H1 (cell line): ENCODE measurements at regions not wholly inside any gene's neighbourhood (a gene's known extent, or its start where the extent isn't known, plus 50 kb on each side); places are given as distances from the start of the nearest gene placed in this dataset.

Experiments used
- CTCF ChIA-PET: fragments of 300-600 bp; sonication (Branson Sonifier 250); formaldehyde crosslinking; loops from one replicate; lab custom pipeline; 2021; ENCODE audit not compliant: partially characterized antibody; lab: Charles Lee
- POLR2A ChIA-PET: fragments of 300-600 bp; sonication (Branson Sonifier 250); formaldehyde crosslinking; loops from one replicate; lab custom pipeline; 2021; ENCODE audit warnings: inconsistent platforms; ENCODE audit not compliant: partially characterized antibody; lab: Charles Lee
- DNase-seq, 2 experiments: peaks; one replicate each; pipeline versions ENCODE4 v3.0.0 to v3.0.0-alpha.2; 2010 to 2022; ENCODE audit warnings: low spot score in 2 of 2, low read depth in 1 of 2, mixed read lengths in 1 of 2
- FAIRE-seq: peaks from 2 replicates; lab custom pipeline; 2011; peaks lifted over from hg19 to GRCh38; lab: Jason Lieb, UNC
- H2AFZ ChIP-seq: 2 replicates; pipeline ENCODE4 v1.8.1; 2012; ENCODE audit warnings: low read length, inconsistent platforms
- H2AK5ac ChIP-seq: 2 replicates; pipeline ENCODE4 v1.6.1; 2013; ENCODE audit warnings: low read depth, low read length
- H2BK120ac ChIP-seq: replicated peaks from 2 replicates; pipeline ENCODE3; 2013; ENCODE audit warnings: low read depth, low read length, inconsistent platforms
- H2BK12ac ChIP-seq: 2 replicates; pipeline ENCODE4 v1.6.1; 2013; ENCODE audit warnings: low read depth, low read length
- H2BK15ac ChIP-seq: 2 replicates; pipeline ENCODE4 v1.6.1; 2013; ENCODE audit warnings: low read length
- H2BK20ac ChIP-seq: 2 replicates; pipeline ENCODE4 v1.6.1; 2013; ENCODE audit warnings: low read length
- H2BK5ac ChIP-seq: 2 replicates; pipeline ENCODE4 v1.6.1; 2013; ENCODE audit warnings: low read depth, low read length
- H3K14ac ChIP-seq: 2 replicates; pipeline ENCODE4 v1.6.1; 2013; ENCODE audit warnings: inconsistent platforms; ENCODE audit not compliant: insufficient read length
- H3K18ac ChIP-seq: 2 replicates; pipeline ENCODE4 v1.6.1; 2013; ENCODE audit warnings: low read length; ENCODE audit errors: extremely low read depth
- H3K23ac ChIP-seq: 2 replicates; pipeline ENCODE4 v1.6.1; 2013; ENCODE audit warnings: inconsistent platforms; ENCODE audit not compliant: insufficient read length
- H3K23me2 ChIP-seq: 2 replicates; pipeline ENCODE4 v1.6.1; 2013; ENCODE audit warnings: low read depth, low read length
- H3K27ac ChIP-seq: 2 replicates; pipeline ENCODE4 v1.6.1; 2011; ENCODE audit warnings: low read depth, low read length, inconsistent platforms
- H3K27me3 ChIP-seq, 4 experiments: replicated peaks in 1 of 4; 1 replicate in 1 of 4; 2 replicates in 3 of 4; pipeline versions ENCODE4 v1.6.1 to v1.8.1; 2011 to 2013; ENCODE audit warnings: low read length in 3 of 4, mild to moderate bottlenecking in 3 of 4, inconsistent platforms in 2 of 4, mixed read lengths in 2 of 4, moderate library complexity in 1 of 4; ENCODE audit not compliant: control insufficient read depth in 3 of 4, insufficient read depth in 3 of 4; ENCODE audit errors: extremely low read depth in 1 of 4
- H3K36me3 ChIP-seq, 4 experiments: 2 replicates each; pipeline versions ENCODE4 v1.6.1 to v1.8.1; 2011 to 2013; ENCODE audit warnings: mild to moderate bottlenecking in 4 of 4, low read length in 3 of 4, moderate library complexity in 2 of 4, control low read depth in 1 of 4, inconsistent platforms in 1 of 4; ENCODE audit not compliant: insufficient read depth in 4 of 4, control insufficient read depth in 2 of 4
- H3K4ac ChIP-seq: replicated peaks from 2 replicates; pipeline ENCODE3; 2013; ENCODE audit warnings: low read length, low read depth, mixed read lengths, inconsistent platforms; ENCODE audit not compliant: insufficient read length
- H3K4me1 ChIP-seq, 4 experiments: replicated peaks in 1 of 4; 1 replicate in 1 of 4; 2 replicates in 3 of 4; pipeline versions ENCODE4 v1.6.1 to v1.8.1; 2011 to 2013; ENCODE audit warnings: low read length in 3 of 4, inconsistent platforms in 2 of 4, mixed read lengths in 1 of 4; ENCODE audit not compliant: insufficient read depth in 4 of 4, control insufficient read depth in 3 of 4
- H3K4me2 ChIP-seq, 2 experiments: 2 replicates each; pipeline versions ENCODE4 v1.6.1 to v1.8.1; 2011 to 2013; ENCODE audit warnings: low read depth in 2 of 2, low read length in 2 of 2, control low read depth in 1 of 2, inconsistent platforms in 1 of 2, mild to moderate bottlenecking in 1 of 2; ENCODE audit not compliant: insufficient read depth in 1 of 2
- H3K4me3 ChIP-seq, 4 experiments: fragments of 200-600, 300-600 bp in 1 of 4; sonication (generic), shearing (Covaris generic), sonication (Bioruptor Twin) in 1 of 4; 2 replicates each; pipeline versions ENCODE4 v1.5.1 to v1.8.1; 2011 to 2016; ENCODE audit warnings: low read length in 4 of 4, low read depth in 3 of 4, control low read depth in 2 of 4, inconsistent platforms in 2 of 4, mild to moderate bottlenecking in 2 of 4, mixed read lengths in 1 of 4, moderate library complexity in 1 of 4; ENCODE audit not compliant: insufficient read depth in 2 of 4; ENCODE audit errors: extremely low read depth in 1 of 4
- H3K56ac ChIP-seq: replicated peaks from 2 replicates; pipeline ENCODE3; 2013; ENCODE audit warnings: low read depth, mild to moderate bottlenecking, mixed read lengths, low read length, inconsistent platforms; ENCODE audit not compliant: insufficient read length
- H3K79me1 ChIP-seq: 2 replicates; pipeline ENCODE4 v1.6.1; 2013; ENCODE audit warnings: low read depth, low read length, control low read depth
- H3K79me2 ChIP-seq, 2 experiments: 2 replicates each; pipeline versions ENCODE4 v1.6.1 to v1.8.1; 2012 to 2013; ENCODE audit warnings: low read length in 2 of 2, mild to moderate bottlenecking in 2 of 2, inconsistent platforms in 1 of 2; ENCODE audit not compliant: insufficient read depth in 2 of 2, control insufficient read depth in 1 of 2
- H3K9ac ChIP-seq, 4 experiments: replicated peaks in 1 of 4; 1 replicate in 1 of 4; 2 replicates in 3 of 4; pipeline versions ENCODE4 v1.6.1 to v1.8.1; 2011 to 2013; ENCODE audit warnings: low read depth in 3 of 4, low read length in 3 of 4, control low read depth in 2 of 4, mild to moderate bottlenecking in 2 of 4, moderate library complexity in 2 of 4, inconsistent platforms in 1 of 4; ENCODE audit errors: extremely low read depth in 1 of 4
- H3K9me3 ChIP-seq, 2 experiments: 2 replicates each; pipeline versions ENCODE4 v1.6.1 to v1.8.1; 2012 to 2013; ENCODE audit warnings: mild to moderate bottlenecking in 2 of 2, moderate library complexity in 2 of 2, control low read depth in 1 of 2, inconsistent platforms in 1 of 2, low read depth in 1 of 2, low read length in 1 of 2, mixed read lengths in 1 of 2; ENCODE audit not compliant: insufficient read depth in 2 of 2
- H4K20me1 ChIP-seq, 2 experiments: replicated peaks in 1 of 2; 2 replicates each; pipeline versions ENCODE3 to v1.8.1; 2011 to 2013; ENCODE audit warnings: inconsistent platforms in 2 of 2, low read length in 2 of 2, mild to moderate bottlenecking in 1 of 2; ENCODE audit not compliant: insufficient read depth in 2 of 2, control insufficient read depth in 1 of 2
- H4K5ac ChIP-seq: 2 replicates; pipeline ENCODE4 v1.6.1; 2013; ENCODE audit warnings: low read length, low read depth, mixed read lengths, inconsistent platforms; ENCODE audit not compliant: insufficient read length
- H4K8ac ChIP-seq: 2 replicates; pipeline ENCODE4 v1.8.0; 2013; ENCODE audit warnings: mild to moderate bottlenecking, moderate library complexity, low read length, inconsistent platforms; ENCODE audit not compliant: insufficient read depth; ENCODE audit errors: extremely low read depth
- H4K91ac ChIP-seq: replicated peaks from 2 replicates; pipeline ENCODE3; 2013; ENCODE audit warnings: low read length, mixed read lengths, inconsistent platforms; ENCODE audit not compliant: insufficient read length
- BACH1 ChIP-seq: IDR thresholded peaks from 2 replicates; pipeline ENCODE4 v1.6.1; 2012; ENCODE audit warnings: low read length, improper control_type of control experiment
- CHD1 ChIP-seq: IDR thresholded peaks from 2 replicates; pipeline ENCODE4 v1.6.1; 2012; ENCODE audit warnings: low read depth, low read length, improper control_type of control experiment
- CREB1 ChIP-seq: IDR thresholded peaks from 2 replicates; pipeline ENCODE4 v1.6.1; 2012; ENCODE audit warnings: inconsistent platforms
- E2F6 ChIP-seq: IDR thresholded peaks from 2 replicates; pipeline ENCODE4 v1.6.1; 2012; ENCODE audit warnings: inconsistent platforms
- GTF2F1 ChIP-seq: IDR thresholded peaks from 2 replicates; pipeline ENCODE4 v1.6.1; 2012; ENCODE audit warnings: low read depth, low read length, improper control_type of control experiment, borderline replicate concordance
- HDAC2 ChIP-seq, 2 experiments: fragments of 300-600 bp in 1 of 2; sonication (generic) in 1 of 2; IDR thresholded peaks; 2 replicates each; pipeline ENCODE4 v1.6.1; 2011 to 2012; ENCODE audit warnings: low read depth in 2 of 2, low read length in 2 of 2, mild to moderate bottlenecking in 2 of 2, moderate library complexity in 2 of 2, borderline replicate concordance in 1 of 2, inconsistent platforms in 1 of 2
- KDM1A ChIP-seq: fragments of 200-600, 300-600 bp; sonication (generic); IDR thresholded peaks from 2 replicates; pipeline ENCODE4 v1.7.1; 2016; ENCODE audit warnings: mild to moderate bottlenecking, low read length, borderline replicate concordance
- KDM4A ChIP-seq: IDR thresholded peaks from one replicate; pipeline ENCODE4 v1.7.1; 2012; ENCODE audit warnings: low read depth, mild to moderate bottlenecking, moderate library complexity, low read length, inconsistent platforms; ENCODE audit not compliant: severe bottlenecking
- KDM5A ChIP-seq: fragments of 200-600 bp; IDR thresholded peaks from 2 replicates; pipeline ENCODE4 v1.7.1; 2012; ENCODE audit warnings: mild to moderate bottlenecking, low read length, inconsistent platforms, mixed read lengths
- POLR2A ChIP-seq, 2 experiments: IDR thresholded peaks; 1 replicate in 1 of 2; 2 replicates in 1 of 2; pipeline ENCODE4 v1.6.1; 2011; ENCODE audit warnings: low read depth in 2 of 2, low read length in 2 of 2, mild to moderate bottlenecking in 2 of 2; ENCODE audit errors: control extremely low read depth in 1 of 2
- TBP ChIP-seq: IDR thresholded peaks from 2 replicates; pipeline ENCODE4 v1.6.1; 2011; ENCODE audit warnings: low read depth, low read length, improper control_type of control experiment
- TCF12 ChIP-seq: IDR thresholded peaks from 2 replicates; pipeline ENCODE4 v1.6.1; 2011; ENCODE audit warnings: low read depth, mild to moderate bottlenecking, low read length
- TEAD4 ChIP-seq: IDR thresholded peaks from 2 replicates; pipeline ENCODE4 v1.6.1; 2012; ENCODE audit warnings: low read depth, low read length, inconsistent platforms, mixed read lengths
- WGBS, 2 experiments: shearing (Covaris generic) in 1 of 2; methylation state at CpG; one replicate each; pipeline versions ENCODE4 v1.1.6 to v1.1.7; 2013 to 2015; ENCODE audit warnings: low lambda C conversion rate in 2 of 2, mixed read lengths in 2 of 2, inconsistent platforms in 1 of 2, low coverage in 1 of 2, missing lambda C conversion rate in 1 of 2; ENCODE audit not compliant: insufficient replicate concordance in 2 of 2, insufficient coverage in 1 of 2, insufficient read length in 1 of 2; ENCODE audit errors: extremely low coverage in 1 of 2, missing lambda C conversion rate in 1 of 2; 5-methylcytosine and 5-hydroxymethylcytosine counted together

- Histone ChIP-seq H3K4ac (no peak overlapping the region), H3K79me2 (no peaks in the 10 kb centered on the region), H4K91ac (no peak overlapping the region), H3K4me3 (no peak overlapping the region), H3K9ac (no peak overlapping the region), H2BK5ac (no peak overlapping the region), H2AK5ac (no peak overlapping the region), H3K23ac (no peak overlapping the region), H3K36me3 (no peaks in the 10 kb centered on the region), H3K4me1 (peaks cover 0 to 7% (median 1%) of the 10 kb centered on the region in 4 experiments; a peak in 3 of 7 replicates), H2BK20ac (no peak overlapping the region), H2BK12ac (no peak overlapping the region), H3K18ac (no peak overlapping the region), H3K14ac (no peak overlapping the region), H3K27me3 (peaks cover 18 to 74% (median 52%) of the 10 kb centered on the region in 4 experiments), H3K79me1 (no peaks in the 10 kb centered on the region), H3K23me2 (no peaks in the 10 kb centered on the region), H3K27ac (no peak overlapping the region), H2AFZ (no peak overlapping the region), H3K9me3 (no peaks in the 10 kb centered on the region), H4K5ac (no peak overlapping the region), H3K56ac (no peak overlapping the region), H4K8ac (no peak overlapping the region), H3K4me2 (no peak overlapping the region), H2BK15ac (no peak overlapping the region), H2BK120ac (no peak overlapping the region), H4K20me1 (peaks cover 0 to 3% of the 10 kb centered on the region in 2 experiments)
- POLR2A ChIA-PET = no interaction called here
- FAIRE-seq = no peak
- CTCF ChIA-PET = no interaction called here
- no peak for DNase-seq
- TF ChIP-seq KDM5A (no peak), E2F6 (no peak), POLR2A (IDR thresholded peaks at IDR 0.05; ENCODE audit: control extremely low read depth in 1 of 2, low read depth in 2 of 2, low read length in 2 of 2) (no peak), CHD1 (no peak), TEAD4 (no peak), HDAC2 (IDR thresholded peaks at IDR 0.05; ENCODE audit: borderline replicate concordance in 1 of 2, low read depth in 2 of 2, low read length in 2 of 2) (no peak), KDM4A (no peak), BACH1 (no peak), TCF12 (no peak), TBP (no peak), KDM1A (no peak), CREB1 (no peak), GTF2F1 (no peak)
- 77% methylated on average over 4 of the region's 4 CpGs; no CpG with 5 or more reads in 1 of the 2 experiments for WGBS, 2 experiments
Measured at GRCh38 chr13:66222127-66222526, 1008.0 kb downstream of the PCDH9 start.
